GM23338 (cell line): ENCODE measurements at regions not wholly inside any gene's neighbourhood (a gene's known extent, or its start where the extent isn't known, plus 50 kb on each side); places are given as distances from the start of the nearest gene placed in this dataset.

ENCODE experiments used
- ATAC-seq: fragments of 200-7000 bp; cut with Tn5 transposase; 3 replicates; pipeline ENCODE4 v1.9.1; 2020
- DNase-seq: peaks from one replicate; pipeline ENCODE4 v3.0.0-alpha.2; 2015; ENCODE audit warnings: low spot score
- H2AFZ ChIP-seq: fragments of 200-600 bp; sonication (generic); 2 replicates; pipeline ENCODE4 v1.8.0; 2016; ENCODE audit warnings: antibody characterized with exemption, mild to moderate bottlenecking, moderate library complexity
- H3F3A ChIP-seq: fragments of 200-600 bp; sonication (generic); replicated peaks from 2 replicates; pipeline ENCODE4 v1.8.0; 2017; ENCODE audit warnings: antibody characterized with exemption, mixed run types, low read depth
- H3K27ac ChIP-seq: fragments of 200-600 bp; sonication (generic); 2 replicates; pipeline ENCODE4 v1.6.1; 2016; ENCODE audit warnings: low read depth
- H3K27me3 ChIP-seq: fragments of 200-600 bp; sonication (generic); 2 replicates; pipeline ENCODE4 v1.8.0; 2016; ENCODE audit warnings: mild to moderate bottlenecking, mixed run types, moderate library complexity; ENCODE audit not compliant: insufficient read depth
- H3K36me3 ChIP-seq: fragments of 200-600 bp; sonication (generic); 2 replicates; pipeline ENCODE4 v1.8.0; 2016; ENCODE audit warnings: mild to moderate bottlenecking; ENCODE audit not compliant: insufficient read depth
- H3K4me1 ChIP-seq: fragments of 200-600 bp; sonication (generic); 2 replicates; pipeline ENCODE4 v1.8.0; 2016; ENCODE audit warnings: mild to moderate bottlenecking, moderate library complexity; ENCODE audit not compliant: insufficient read depth
- H3K4me2 ChIP-seq: fragments of 200-600 bp; sonication (generic); 2 replicates; pipeline ENCODE4 v1.7.1; 2017; ENCODE audit warnings: mixed run types
- H3K4me3 ChIP-seq: fragments of 200-600 bp; sonication (generic); 2 replicates; pipeline ENCODE4 v1.6.1; 2016; ENCODE audit warnings: mixed run types
- H3K79me2 ChIP-seq: fragments of 200-600 bp; sonication (generic); replicated peaks from 2 replicates; pipeline ENCODE4 v1.8.0; 2017; ENCODE audit warnings: mild to moderate bottlenecking; ENCODE audit not compliant: insufficient read depth
- H3K9me2 ChIP-seq: fragments of 200-600 bp; sonication (generic); 2 replicates; pipeline ENCODE4 v1.8.0; 2017; ENCODE audit not compliant: insufficient read depth
- H4K20me1 ChIP-seq: fragments of 200-600 bp; sonication (generic); replicated peaks from 2 replicates; pipeline ENCODE4 v1.8.0; 2017; ENCODE audit warnings: mild to moderate bottlenecking; ENCODE audit not compliant: insufficient read depth
- H3K27ac Mint-ChIP-seq: 2 replicates; pipeline ENCODE4 v1.8.0; 2020; ENCODE audit warnings: inconsistent platforms, mild to moderate bottlenecking, moderate library complexity, mixed read lengths
- H3K27me3 Mint-ChIP-seq: 3 replicates; pipeline ENCODE4 v1.8.0; 2022; ENCODE audit warnings: low read depth, mild to moderate bottlenecking, moderate library complexity, mixed read lengths, inconsistent platforms; ENCODE audit not compliant: insufficient read depth, poor library complexity
- H3K36me3 Mint-ChIP-seq: 3 replicates; pipeline ENCODE4 v1.8.0; 2021; ENCODE audit warnings: low read depth, mild to moderate bottlenecking, inconsistent platforms, moderate library complexity, mixed read lengths
- H3K4me1 Mint-ChIP-seq: 3 replicates; pipeline ENCODE4 v1.8.0; 2020; ENCODE audit warnings: mild to moderate bottlenecking, inconsistent platforms, mixed read lengths
- H3K4me3 Mint-ChIP-seq: 3 replicates; pipeline ENCODE4 v1.8.0; 2021; ENCODE audit warnings: moderate library complexity, mild to moderate bottlenecking, inconsistent platforms, mixed read lengths
- H3K9me3 Mint-ChIP-seq: 3 replicates; pipeline ENCODE4 v1.8.0; 2020; ENCODE audit warnings: moderate library complexity, mild to moderate bottlenecking, inconsistent platforms, mixed read lengths
- CREB1 ChIP-seq: fragments of 250-450 bp; sonication (Bioruptor Pico); IDR thresholded peaks from 2 replicates; pipeline ENCODE4 v1.5.0; 2020; ENCODE audit warnings: low read depth, mild to moderate bottlenecking, moderate library complexity
- EZH2 ChIP-seq: fragments of 200-600 bp; sonication (generic); IDR thresholded peaks from one replicate; pipeline ENCODE4 v1.8.0; 2017; ENCODE audit warnings: antibody characterized with exemption, mild to moderate bottlenecking, low read depth; ENCODE audit not compliant: unreplicated experiment
- STAT1 ChIP-seq: IDR thresholded peaks from one replicate; pipeline ENCODE4 v1.6.1; 2016; ENCODE audit warnings: antibody characterized with exemption; ENCODE audit not compliant: unreplicated experiment
- ZNF114 ChIP-seq: fragments of 250-450 bp; sonication (Bioruptor Pico); IDR thresholded peaks from 2 replicates; pipeline ENCODE4 v1.5.0; 2020; ENCODE audit warnings: mild to moderate bottlenecking, moderate library complexity
- ZNF331 ChIP-seq: fragments of 250-450 bp; sonication (Bioruptor Pico); IDR thresholded peaks from 2 replicates; pipeline ENCODE4 v1.5.0; 2020; ENCODE audit warnings: low read depth, mild to moderate bottlenecking, moderate library complexity
- TF ChIP-seq, protein P1 (sequence below): fragments of 250-450 bp; sonication (Bioruptor Pico); IDR thresholded peaks from 2 replicates; pipeline ENCODE4 v1.5.0; 2020; ENCODE audit warnings: mild to moderate bottlenecking, moderate library complexity
- TF ChIP-seq, protein P2 (sequence below), 2 experiments: fragments of 200-600 bp in 1 of 2; sonication (generic) in 1 of 2; conservative IDR thresholded peaks; 2 replicates each; pipeline versions ENCODE4 v1.5.1 to v1.6.1; 2016 to 2017; ENCODE audit warnings: antibody characterized with exemption in 2 of 2, low read depth in 2 of 2, mild to moderate bottlenecking in 2 of 2, moderate library complexity in 1 of 2
- TF ChIP-seq, protein P3 (sequence below): IDR thresholded peaks from one replicate; pipeline ENCODE4 v1.6.1; 2018; ENCODE audit warnings: antibody characterized with exemption; ENCODE audit not compliant: unreplicated experiment

DNA sequence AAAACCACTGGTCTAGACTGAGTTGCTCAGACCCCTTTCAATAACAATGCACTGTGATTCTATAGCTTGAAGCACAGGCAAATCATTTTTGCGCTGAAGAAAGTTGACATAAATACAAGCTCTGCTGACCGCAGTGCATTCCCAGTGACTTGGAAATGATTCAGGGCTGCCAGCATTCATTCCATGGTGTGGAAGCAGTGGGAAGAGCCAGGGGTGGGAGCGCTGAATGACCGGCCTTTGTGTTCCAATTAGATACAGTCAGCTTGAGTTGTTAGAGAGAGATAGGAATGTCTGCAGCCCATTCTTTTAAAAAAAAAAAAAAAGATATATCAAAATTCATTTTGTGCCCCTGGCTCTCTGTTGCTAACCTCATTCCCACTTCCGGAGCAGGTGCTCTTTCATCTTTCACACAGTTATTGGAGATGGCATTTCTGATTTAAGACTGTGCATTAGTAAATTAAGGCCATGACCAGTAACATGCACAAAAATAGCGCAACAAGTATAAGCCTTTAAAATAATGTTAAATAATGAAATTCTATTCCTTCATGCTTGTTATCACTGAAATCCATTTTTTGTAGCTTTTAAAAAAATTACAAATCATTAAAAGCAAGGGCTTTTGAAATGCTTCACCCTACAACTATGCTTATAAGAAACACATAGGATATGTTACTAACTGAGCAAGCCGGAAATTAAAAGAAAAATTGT, 59.4 kb upstream of the CTLA4 start:
- no peak overlapping the region for H3K4me3 Mint-ChIP-seq
- ATAC-seq (peak; percentile 47; the same call in 2 of the 3 replicates), DNase-seq (peak; percentile 18)
- no peak overlapping the region for H3K4me2 ChIP-seq
- no peaks in the 10 kb centered on the region for H3K27me3 ChIP-seq
- H3K4me1 Mint-ChIP-seq: no peaks in the 10 kb centered on the region
- H3K4me3 ChIP-seq: no peak overlapping the region
- no peaks in the 10 kb centered on the region for H3K4me1 ChIP-seq
- peaks cover 12% of the 10 kb centered on the region for H3K9me3 Mint-ChIP-seq
- H3K9me2 ChIP-seq: no peaks in the 10 kb centered on the region
- H3K27ac ChIP-seq: no peak overlapping the region
- no peaks in the 10 kb centered on the region for H4K20me1 ChIP-seq
- H3F3A ChIP-seq: no peaks in the 10 kb centered on the region
- H3K79me2 ChIP-seq: no peaks in the 10 kb centered on the region
- no peaks in the 10 kb centered on the region for H3K27me3 Mint-ChIP-seq
- H2AFZ ChIP-seq: peak overlapping the region; percentile 60; the same call in 1 of the 2 replicates
- no peak for TF ChIP-seq CREB1 (CRISPR knock-in tag)
- TF ChIP-seq ZNF331: no peak
- TF ChIP-seq ZNF114 (CRISPR knock-in tag): no peak
- TF ChIP-seq, protein P1, sequence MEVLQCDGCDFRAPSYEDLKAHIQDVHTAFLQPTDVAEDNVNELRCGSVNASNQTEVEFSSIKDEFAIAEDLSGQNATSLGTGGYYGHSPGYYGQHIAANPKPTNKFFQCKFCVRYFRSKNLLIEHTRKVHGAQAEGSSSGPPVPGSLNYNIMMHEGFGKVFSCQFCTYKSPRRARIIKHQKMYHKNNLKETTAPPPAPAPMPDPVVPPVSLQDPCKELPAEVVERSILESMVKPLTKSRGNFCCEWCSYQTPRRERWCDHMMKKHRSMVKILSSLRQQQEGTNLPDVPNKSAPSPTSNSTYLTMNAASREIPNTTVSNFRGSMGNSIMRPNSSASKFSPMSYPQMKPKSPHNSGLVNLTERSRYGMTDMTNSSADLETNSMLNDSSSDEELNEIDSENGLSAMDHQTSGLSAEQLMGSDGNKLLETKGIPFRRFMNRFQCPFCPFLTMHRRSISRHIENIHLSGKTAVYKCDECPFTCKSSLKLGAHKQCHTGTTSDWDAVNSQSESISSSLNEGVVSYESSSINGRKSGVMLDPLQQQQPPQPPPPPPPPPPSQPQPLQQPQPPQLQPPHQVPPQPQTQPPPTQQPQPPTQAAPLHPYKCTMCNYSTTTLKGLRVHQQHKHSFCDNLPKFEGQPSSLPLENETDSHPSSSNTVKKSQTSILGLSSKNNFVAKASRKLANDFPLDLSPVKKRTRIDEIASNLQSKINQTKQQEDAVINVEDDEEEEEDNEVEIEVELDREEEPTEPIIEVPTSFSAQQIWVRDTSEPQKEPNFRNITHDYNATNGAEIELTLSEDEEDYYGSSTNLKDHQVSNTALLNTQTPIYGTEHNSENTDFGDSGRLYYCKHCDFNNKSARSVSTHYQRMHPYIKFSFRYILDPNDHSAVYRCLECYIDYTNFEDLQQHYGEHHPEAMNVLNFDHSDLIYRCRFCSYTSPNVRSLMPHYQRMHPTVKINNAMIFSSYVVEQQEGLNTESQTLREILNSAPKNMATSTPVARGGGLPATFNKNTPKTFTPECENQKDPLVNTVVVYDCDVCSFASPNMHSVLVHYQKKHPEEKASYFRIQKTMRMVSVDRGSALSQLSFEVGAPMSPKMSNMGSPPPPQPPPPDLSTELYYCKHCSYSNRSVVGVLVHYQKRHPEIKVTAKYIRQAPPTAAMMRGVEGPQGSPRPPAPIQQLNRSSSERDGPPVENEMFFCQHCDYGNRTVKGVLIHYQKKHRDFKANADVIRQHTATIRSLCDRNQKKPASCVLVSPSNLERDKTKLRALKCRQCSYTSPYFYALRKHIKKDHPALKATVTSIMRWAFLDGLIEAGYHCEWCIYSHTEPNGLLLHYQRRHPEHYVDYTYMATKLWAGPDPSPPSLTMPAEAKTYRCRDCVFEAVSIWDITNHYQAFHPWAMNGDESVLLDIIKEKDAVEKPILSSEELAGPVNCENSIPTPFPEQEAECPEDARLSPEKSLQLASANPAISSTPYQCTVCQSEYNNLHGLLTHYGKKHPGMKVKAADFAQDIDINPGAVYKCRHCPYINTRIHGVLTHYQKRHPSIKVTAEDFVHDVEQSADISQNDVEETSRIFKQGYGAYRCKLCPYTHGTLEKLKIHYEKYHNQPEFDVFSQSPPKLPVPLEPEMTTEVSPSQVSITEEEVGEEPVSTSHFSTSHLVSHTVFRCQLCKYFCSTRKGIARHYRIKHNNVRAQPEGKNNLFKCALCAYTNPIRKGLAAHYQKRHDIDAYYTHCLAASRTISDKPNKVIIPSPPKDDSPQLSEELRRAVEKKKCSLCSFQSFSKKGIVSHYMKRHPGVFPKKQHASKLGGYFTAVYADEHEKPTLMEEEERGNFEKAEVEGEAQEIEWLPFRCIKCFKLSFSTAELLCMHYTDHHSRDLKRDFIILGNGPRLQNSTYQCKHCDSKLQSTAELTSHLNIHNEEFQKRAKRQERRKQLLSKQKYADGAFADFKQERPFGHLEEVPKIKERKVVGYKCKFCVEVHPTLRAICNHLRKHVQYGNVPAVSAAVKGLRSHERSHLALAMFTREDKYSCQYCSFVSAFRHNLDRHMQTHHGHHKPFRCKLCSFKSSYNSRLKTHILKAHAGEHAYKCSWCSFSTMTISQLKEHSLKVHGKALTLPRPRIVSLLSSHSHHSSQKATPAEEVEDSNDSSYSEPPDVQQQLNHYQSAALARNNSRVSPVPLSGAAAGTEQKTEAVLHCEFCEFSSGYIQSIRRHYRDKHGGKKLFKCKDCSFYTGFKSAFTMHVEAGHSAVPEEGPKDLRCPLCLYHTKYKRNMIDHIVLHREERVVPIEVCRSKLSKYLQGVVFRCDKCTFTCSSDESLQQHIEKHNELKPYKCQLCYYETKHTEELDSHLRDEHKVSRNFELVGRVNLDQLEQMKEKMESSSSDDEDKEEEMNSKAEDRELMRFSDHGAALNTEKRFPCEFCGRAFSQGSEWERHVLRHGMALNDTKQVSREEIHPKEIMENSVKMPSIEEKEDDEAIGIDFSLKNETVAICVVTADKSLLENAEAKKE: no peak
- TF ChIP-seq, protein P2, sequence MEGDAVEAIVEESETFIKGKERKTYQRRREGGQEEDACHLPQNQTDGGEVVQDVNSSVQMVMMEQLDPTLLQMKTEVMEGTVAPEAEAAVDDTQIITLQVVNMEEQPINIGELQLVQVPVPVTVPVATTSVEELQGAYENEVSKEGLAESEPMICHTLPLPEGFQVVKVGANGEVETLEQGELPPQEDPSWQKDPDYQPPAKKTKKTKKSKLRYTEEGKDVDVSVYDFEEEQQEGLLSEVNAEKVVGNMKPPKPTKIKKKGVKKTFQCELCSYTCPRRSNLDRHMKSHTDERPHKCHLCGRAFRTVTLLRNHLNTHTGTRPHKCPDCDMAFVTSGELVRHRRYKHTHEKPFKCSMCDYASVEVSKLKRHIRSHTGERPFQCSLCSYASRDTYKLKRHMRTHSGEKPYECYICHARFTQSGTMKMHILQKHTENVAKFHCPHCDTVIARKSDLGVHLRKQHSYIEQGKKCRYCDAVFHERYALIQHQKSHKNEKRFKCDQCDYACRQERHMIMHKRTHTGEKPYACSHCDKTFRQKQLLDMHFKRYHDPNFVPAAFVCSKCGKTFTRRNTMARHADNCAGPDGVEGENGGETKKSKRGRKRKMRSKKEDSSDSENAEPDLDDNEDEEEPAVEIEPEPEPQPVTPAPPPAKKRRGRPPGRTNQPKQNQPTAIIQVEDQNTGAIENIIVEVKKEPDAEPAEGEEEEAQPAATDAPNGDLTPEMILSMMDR (conservative IDR thresholded peaks at IDR 0.05; ENCODE audit: low read depth in 2 of 2): no peak
- TF ChIP-seq, protein P3, sequence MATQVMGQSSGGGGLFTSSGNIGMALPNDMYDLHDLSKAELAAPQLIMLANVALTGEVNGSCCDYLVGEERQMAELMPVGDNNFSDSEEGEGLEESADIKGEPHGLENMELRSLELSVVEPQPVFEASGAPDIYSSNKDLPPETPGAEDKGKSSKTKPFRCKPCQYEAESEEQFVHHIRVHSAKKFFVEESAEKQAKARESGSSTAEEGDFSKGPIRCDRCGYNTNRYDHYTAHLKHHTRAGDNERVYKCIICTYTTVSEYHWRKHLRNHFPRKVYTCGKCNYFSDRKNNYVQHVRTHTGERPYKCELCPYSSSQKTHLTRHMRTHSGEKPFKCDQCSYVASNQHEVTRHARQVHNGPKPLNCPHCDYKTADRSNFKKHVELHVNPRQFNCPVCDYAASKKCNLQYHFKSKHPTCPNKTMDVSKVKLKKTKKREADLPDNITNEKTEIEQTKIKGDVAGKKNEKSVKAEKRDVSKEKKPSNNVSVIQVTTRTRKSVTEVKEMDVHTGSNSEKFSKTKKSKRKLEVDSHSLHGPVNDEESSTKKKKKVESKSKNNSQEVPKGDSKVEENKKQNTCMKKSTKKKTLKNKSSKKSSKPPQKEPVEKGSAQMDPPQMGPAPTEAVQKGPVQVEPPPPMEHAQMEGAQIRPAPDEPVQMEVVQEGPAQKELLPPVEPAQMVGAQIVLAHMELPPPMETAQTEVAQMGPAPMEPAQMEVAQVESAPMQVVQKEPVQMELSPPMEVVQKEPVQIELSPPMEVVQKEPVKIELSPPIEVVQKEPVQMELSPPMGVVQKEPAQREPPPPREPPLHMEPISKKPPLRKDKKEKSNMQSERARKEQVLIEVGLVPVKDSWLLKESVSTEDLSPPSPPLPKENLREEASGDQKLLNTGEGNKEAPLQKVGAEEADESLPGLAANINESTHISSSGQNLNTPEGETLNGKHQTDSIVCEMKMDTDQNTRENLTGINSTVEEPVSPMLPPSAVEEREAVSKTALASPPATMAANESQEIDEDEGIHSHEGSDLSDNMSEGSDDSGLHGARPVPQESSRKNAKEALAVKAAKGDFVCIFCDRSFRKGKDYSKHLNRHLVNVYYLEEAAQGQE: no peak
- TF ChIP-seq EZH2: no peak
- TF ChIP-seq STAT1: no peak
- no peaks in the 10 kb centered on the region for H3K36me3 Mint-ChIP-seq
- no peak overlapping the region for H3K27ac Mint-ChIP-seq
- no peaks in the 10 kb centered on the region for H3K36me3 ChIP-seq
